DND-41 (cell line): ENCODE measurements at regions not wholly inside any gene's neighbourhood (a gene's known extent, or its start where the extent isn't known, plus 50 kb on each side); places are given as distances from the start of the nearest gene placed in this dataset.

Experiments
- EZH2 ChIP-seq: IDR thresholded peaks from 3 replicates; pipeline ENCODE4 v1.6.1; 2012; ENCODE audit warnings: borderline replicate concordance, low read depth, mild to moderate bottlenecking, moderate library complexity, low read length, inconsistent platforms; ENCODE audit not compliant: severe bottlenecking
- TF ChIP-seq, protein P1 (sequence below): IDR thresholded peaks from 2 replicates; pipeline ENCODE4 v1.5.1; 2012; ENCODE audit warnings: borderline replicate concordance, low read length, moderate library complexity, mild to moderate bottlenecking; ENCODE audit not compliant: poor library complexity, severe bottlenecking; ENCODE audit errors: extremely low read depth

DNA sequence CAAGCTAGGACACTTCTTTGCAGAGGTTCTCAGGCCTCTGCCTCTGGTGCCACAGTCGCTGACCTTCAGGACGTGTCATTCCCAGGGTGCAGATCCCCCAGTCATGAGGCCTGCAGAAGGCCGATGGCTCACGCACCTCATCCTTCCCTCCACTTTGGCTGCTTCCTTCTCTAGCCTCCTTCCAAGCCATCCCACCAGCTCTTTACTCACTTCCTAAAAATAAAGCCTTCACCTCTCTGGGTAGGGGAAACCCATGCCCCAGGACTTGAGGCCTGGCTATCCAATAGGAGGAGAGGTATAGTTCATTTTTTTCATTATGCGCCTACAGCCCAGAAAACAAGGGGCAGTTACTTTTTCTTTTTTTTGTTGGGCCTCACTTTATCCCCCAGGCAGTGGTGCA, 91.4 kb downstream of the B3GNT2 start:
- TF ChIP-seq, protein P1, sequence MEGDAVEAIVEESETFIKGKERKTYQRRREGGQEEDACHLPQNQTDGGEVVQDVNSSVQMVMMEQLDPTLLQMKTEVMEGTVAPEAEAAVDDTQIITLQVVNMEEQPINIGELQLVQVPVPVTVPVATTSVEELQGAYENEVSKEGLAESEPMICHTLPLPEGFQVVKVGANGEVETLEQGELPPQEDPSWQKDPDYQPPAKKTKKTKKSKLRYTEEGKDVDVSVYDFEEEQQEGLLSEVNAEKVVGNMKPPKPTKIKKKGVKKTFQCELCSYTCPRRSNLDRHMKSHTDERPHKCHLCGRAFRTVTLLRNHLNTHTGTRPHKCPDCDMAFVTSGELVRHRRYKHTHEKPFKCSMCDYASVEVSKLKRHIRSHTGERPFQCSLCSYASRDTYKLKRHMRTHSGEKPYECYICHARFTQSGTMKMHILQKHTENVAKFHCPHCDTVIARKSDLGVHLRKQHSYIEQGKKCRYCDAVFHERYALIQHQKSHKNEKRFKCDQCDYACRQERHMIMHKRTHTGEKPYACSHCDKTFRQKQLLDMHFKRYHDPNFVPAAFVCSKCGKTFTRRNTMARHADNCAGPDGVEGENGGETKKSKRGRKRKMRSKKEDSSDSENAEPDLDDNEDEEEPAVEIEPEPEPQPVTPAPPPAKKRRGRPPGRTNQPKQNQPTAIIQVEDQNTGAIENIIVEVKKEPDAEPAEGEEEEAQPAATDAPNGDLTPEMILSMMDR: no peak
- TF ChIP-seq EZH2: no peak
